NT2/D1 (cell line): ENCODE measurements at regions not wholly inside any gene's neighbourhood (a gene's known extent, or its start where the extent isn't known, plus 50 kb on each side); places are given as distances from the start of the nearest gene placed in this dataset.

Experiments
- YY1 ChIP-seq: IDR thresholded peaks from 2 replicates; pipeline ENCODE4 v1.6.1; 2011; ENCODE audit not compliant: insufficient read length, insufficient read depth
- ZNF274 ChIP-seq: IDR thresholded peaks from 2 replicates; pipeline ENCODE4 v1.6.1; 2011; ENCODE audit warnings: mild to moderate bottlenecking, low read depth, low read length

DNA sequence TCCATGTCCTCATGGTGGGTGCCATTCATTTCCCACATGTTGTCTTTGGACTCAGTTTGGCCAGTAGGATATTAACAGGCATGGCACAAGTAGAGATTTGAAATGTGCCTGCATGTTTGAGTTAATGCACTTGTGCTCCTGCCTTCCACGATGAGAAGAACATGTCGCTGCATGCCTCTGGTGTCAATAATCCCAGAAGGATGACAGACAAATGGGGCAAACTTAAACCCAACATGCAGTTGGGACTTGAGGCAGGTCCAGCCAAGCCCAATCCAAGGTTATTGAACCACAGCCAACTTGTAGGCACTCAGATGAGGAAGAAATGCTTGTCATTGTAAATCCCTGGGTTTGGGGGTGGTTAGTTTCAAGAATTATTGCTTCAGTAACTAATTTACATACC is 174.6 kb downstream of the TRIM33 start:
- no peak for TF ChIP-seq ZNF274
- no peak for TF ChIP-seq YY1
